ENCODE measurements at regions not wholly inside any gene's neighbourhood (a gene's known extent, or its start where the extent isn't known, plus 50 kb on each side); places are given as distances from the start of the nearest gene placed in this dataset.

DNA sequence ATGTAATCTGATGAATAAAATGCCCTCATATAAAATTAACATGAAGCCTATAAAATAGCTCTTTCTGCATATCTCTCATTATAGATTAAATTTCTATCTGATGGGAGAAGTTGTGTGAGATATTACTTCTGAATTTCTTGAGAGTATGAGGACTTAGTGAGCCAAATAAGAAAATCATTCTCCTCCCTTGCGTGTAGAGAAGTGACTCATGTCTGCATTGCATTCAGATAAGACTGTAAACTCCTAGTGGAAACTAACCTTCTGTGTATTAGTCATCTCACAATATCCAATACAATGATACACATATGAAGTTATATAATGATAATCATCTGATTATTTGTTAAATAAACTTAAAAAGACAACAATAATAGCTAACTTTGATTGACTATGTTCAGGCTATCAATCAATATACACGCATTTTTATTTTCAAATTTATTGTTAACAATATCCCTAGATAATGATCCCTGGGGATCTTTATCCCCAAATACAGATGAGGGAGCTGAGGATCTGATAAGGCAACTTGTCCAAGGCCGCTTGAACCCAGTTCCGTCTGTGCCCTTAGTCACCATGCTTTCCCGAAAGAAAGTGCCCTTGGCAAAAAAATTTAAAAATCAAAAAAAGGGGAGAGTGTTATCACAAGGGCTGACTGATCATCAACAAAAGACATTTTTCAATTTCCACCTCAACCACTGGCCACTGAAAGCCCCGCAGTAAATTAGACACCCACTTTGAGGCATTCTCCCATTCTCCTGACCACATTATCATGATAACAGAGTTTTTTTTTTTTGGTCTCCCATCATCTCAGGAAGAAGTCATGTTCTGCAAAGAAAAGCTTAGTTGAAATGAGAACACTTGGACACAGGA lies 189.2 kb upstream of the RASSF8 start:
- no peak overlapping the region for H3K4me2 ChIP-seq

DNA sequence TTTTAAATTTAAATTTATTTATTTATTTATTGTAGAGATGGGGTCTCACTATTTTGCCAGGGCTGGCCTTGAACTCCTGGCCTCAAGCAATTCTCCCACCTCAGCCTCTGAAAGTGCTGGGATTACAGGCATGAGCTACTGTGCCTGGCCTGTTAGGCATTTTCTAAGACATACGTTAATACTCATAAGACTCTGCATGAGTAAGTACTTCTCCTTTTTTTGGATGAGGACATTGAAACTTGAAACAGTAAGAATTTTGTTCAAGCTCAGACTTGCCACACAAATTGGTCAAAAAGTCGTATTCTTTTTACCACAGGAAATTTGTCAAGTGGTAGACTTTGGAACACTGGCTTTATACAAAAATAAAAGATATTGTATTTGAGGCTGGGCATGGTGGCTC lies 187.4 kb upstream of the RASSF8 start:
- Histone ChIP-seq H3K36me3 (no peaks in the 10 kb centered on the region), H3K4me3 (no peak overlapping the region), H4K20me1 (no peaks in the 10 kb centered on the region), H3K4me2 (peak overlapping the region in 3 of 11 experiments; percentile 9 to 59 (median 46); a peak in 4 of 22 replicates), H3K27me3 (no peaks in the 10 kb centered on the region), H3K4me1 (peaks cover 0 to 13% (median 3%) of the 10 kb centered on the region in 10 experiments; a peak in 11 of 20 replicates), H3K27ac (peak overlapping the region in 4 of 11 experiments; percentile 2 to 45 (median 17); a peak in 4 of 22 replicates), H3K9ac (no peak overlapping the region; a peak in 1 of 22 replicates), H3K9me3 (replicated peaks in 1 of 11) (no peaks in the 10 kb centered on the region)
- no peak for TF ChIP-seq Cebpa-rat (IDR thresholded peaks at IDR 0.05)

More for the DNA sequence above, 189.2 kb upstream of the RASSF8 start:
- Histone ChIP-seq H3K4me1 (peaks cover 0 to 13% (median 0%) of the 10 kb centered on the region in 10 experiments; a peak in 6 of 20 replicates), H3K36me3 (no peaks in the 10 kb centered on the region), H4K20me1 (no peaks in the 10 kb centered on the region), H3K27me3 (no peaks in the 10 kb centered on the region), H3K27ac (no peak overlapping the region), H3K9ac (no peak overlapping the region), H3K4me3 (no peak overlapping the region), H3K9me3 (replicated peaks in 1 of 11) (no peaks in the 10 kb centered on the region)
- TF ChIP-seq Cebpa-rat (IDR thresholded peaks at IDR 0.05): no peak

- H3K27ac ChIP-seq: peak overlapping the region in 4 of 11 experiments; percentile 2 to 45 (median 17); a peak in 4 of 22 replicates
- H4K20me1 ChIP-seq: no peaks in the 10 kb centered on the region
- H3K36me3 ChIP-seq: no peaks in the 10 kb centered on the region
- H3K27me3 ChIP-seq: no peaks in the 10 kb centered on the region
- H3K9me3 ChIP-seq (replicated peaks in 1 of 11): no peaks in the 10 kb centered on the region
- TF ChIP-seq Cebpa-rat (IDR thresholded peaks at IDR 0.05): no peak
- H3K4me3 ChIP-seq: no peak overlapping the region
- peak overlapping the region in 3 of 11 experiments; percentile 9 to 42 (median 41); a peak in 3 of 22 replicates for H3K4me2 ChIP-seq
- H3K9ac ChIP-seq: no peak overlapping the region; a peak in 1 of 22 replicates
- peaks cover 0 to 13% (median 5%) of the 10 kb centered on the region in 10 experiments; a peak in 11 of 20 replicates for H3K4me1 ChIP-seq
These were observed 187.0 kb upstream of the RASSF8 start for GRCh38 chr12:25771476-25771875.

DNA sequence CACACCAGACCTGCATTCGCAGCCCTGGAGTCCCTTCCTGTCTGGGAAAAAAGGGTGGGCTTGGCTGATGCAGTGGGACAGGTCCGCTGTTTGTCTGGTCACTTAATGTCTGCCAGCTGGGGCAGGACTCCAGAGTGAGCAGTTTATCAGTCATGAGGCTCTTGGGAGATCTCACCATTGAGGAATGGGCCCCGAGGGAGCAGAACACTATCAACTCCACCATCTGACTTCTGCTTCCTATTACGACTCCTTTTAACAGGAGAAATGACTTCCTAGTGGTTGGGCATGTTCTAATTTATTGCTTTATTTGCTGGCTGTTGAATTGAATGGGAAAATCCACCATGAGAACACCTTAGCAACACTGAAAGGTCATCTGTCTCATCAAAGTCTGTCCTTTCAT lies 182.5 kb upstream of the RASSF8 start:
- H3K27me3 ChIP-seq: no peaks in the 10 kb centered on the region
- H3K27ac ChIP-seq: no peak overlapping the region
- peaks cover 0 to 6% (median 5%) of the 10 kb centered on the region in 10 experiments; a peak in 11 of 20 replicates for H3K4me1 ChIP-seq
- TF ChIP-seq Cebpa-rat (IDR thresholded peaks at IDR 0.05): no peak
- no peak overlapping the region for H3K9ac ChIP-seq
- H3K4me2 ChIP-seq: peak overlapping the region in 4 of 11 experiments; percentile 13 to 42 (median 18); a peak in 2 of 22 replicates
- no peak overlapping the region for H3K4me3 ChIP-seq
- no peaks in the 10 kb centered on the region for H3K9me3 ChIP-seq (replicated peaks in 1 of 11)
- H3K36me3 ChIP-seq: no peaks in the 10 kb centered on the region
- no peaks in the 10 kb centered on the region for H4K20me1 ChIP-seq

GRCh38 chr12:25780771-25781170 lies 177.7 kb upstream of the RASSF8 start:
- no peak for TF ChIP-seq Cebpa-rat (IDR thresholded peaks at IDR 0.05)
- no peak overlapping the region for H3K4me2 ChIP-seq
- peaks cover 0 to 12% (median 8%) of the 10 kb centered on the region in 10 experiments; a peak in 10 of 20 replicates for H3K4me1 ChIP-seq
- H3K9ac ChIP-seq: no peak overlapping the region
- H3K9me3 ChIP-seq (replicated peaks in 1 of 11): no peaks in the 10 kb centered on the region
- H3K4me3 ChIP-seq: no peak overlapping the region
- no peaks in the 10 kb centered on the region for H3K27me3 ChIP-seq
- H4K20me1 ChIP-seq: no peaks in the 10 kb centered on the region
- H3K36me3 ChIP-seq: no peaks in the 10 kb centered on the region
- H3K27ac ChIP-seq: no peak overlapping the region

GRCh38 chr12:25781232-25781631 lies 177.2 kb upstream of the RASSF8 start:
- no peak overlapping the region for H3K9ac ChIP-seq
- no peaks in the 10 kb centered on the region for H3K27me3 ChIP-seq
- H3K4me3 ChIP-seq: no peak overlapping the region
- H4K20me1 ChIP-seq: no peaks in the 10 kb centered on the region
- H3K4me2 ChIP-seq: no peak overlapping the region
- no peak overlapping the region for H3K27ac ChIP-seq
- no peaks in the 10 kb centered on the region for H3K36me3 ChIP-seq
- peaks cover 0 to 9% (median 7%) of the 10 kb centered on the region in 10 experiments; a peak in 8 of 20 replicates for H3K4me1 ChIP-seq
- TF ChIP-seq Cebpa-rat (IDR thresholded peaks at IDR 0.05): no peak
- H3K9me3 ChIP-seq (replicated peaks in 1 of 11): no peaks in the 10 kb centered on the region

GRCh38 chr12:25783566-25783965 lies 174.9 kb upstream of the RASSF8 start:
- Histone ChIP-seq H3K4me2 (no peak overlapping the region), H3K4me1 (peaks cover 0 to 9% (median 7%) of the 10 kb centered on the region in 10 experiments; a peak in 6 of 20 replicates), H3K27ac (no peak overlapping the region), H3K4me3 (no peak overlapping the region), H3K27me3 (no peaks in the 10 kb centered on the region), H3K36me3 (no peaks in the 10 kb centered on the region), H4K20me1 (no peaks in the 10 kb centered on the region), H3K9me3 (replicated peaks in 1 of 11) (no peaks in the 10 kb centered on the region), H3K9ac (no peak overlapping the region)
- TF ChIP-seq Cebpa-rat (IDR thresholded peaks at IDR 0.05): no peak

- Histone ChIP-seq H3K4me1 (peaks cover 0 to 9% (median 7%) of the 10 kb centered on the region in 10 experiments; a peak in 6 of 20 replicates), H3K27me3 (no peaks in the 10 kb centered on the region), H3K9ac (no peak overlapping the region), H4K20me1 (no peaks in the 10 kb centered on the region), H3K36me3 (no peaks in the 10 kb centered on the region), H3K4me2 (peak overlapping the region in 4 of 11 experiments; percentile 6 to 46 (median 19); a peak in 2 of 22 replicates), H3K27ac (no peak overlapping the region), H3K4me3 (no peak overlapping the region), H3K9me3 (replicated peaks in 1 of 11) (no peaks in the 10 kb centered on the region)
- TF ChIP-seq Cebpa-rat (IDR thresholded peaks at IDR 0.05): no peak
These were observed 173.8 kb upstream of the RASSF8 start for GRCh38 chr12:25784669-25785068.

- Histone ChIP-seq H3K9ac (no peak overlapping the region), H3K27me3 (no peaks in the 10 kb centered on the region), H3K36me3 (no peaks in the 10 kb centered on the region), H3K9me3 (replicated peaks in 1 of 11) (no peaks in the 10 kb centered on the region), H3K4me1 (peaks cover 0 to 9% (median 7%) of the 10 kb centered on the region in 10 experiments; a peak in 6 of 20 replicates), H3K27ac (no peak overlapping the region), H4K20me1 (no peaks in the 10 kb centered on the region), H3K4me2 (peak overlapping the region in 5 of 11 experiments; percentile 6 to 46 (median 16); a peak in 4 of 22 replicates), H3K4me3 (no peak overlapping the region)
- TF ChIP-seq Cebpa-rat (IDR thresholded peaks at IDR 0.05): no peak
These were observed 173.3 kb upstream of the RASSF8 start for GRCh38 chr12:25785134-25785533.
